Natural killer cell (primary cell): ENCODE measurements at regions not wholly inside any gene's neighbourhood (a gene's known extent, or its start where the extent isn't known, plus 50 kb on each side); places are given as distances from the start of the nearest gene placed in this dataset.

ENCODE experiments used
- ATAC-seq, 3 donors: fragments of 150-1000 bp in 2 of 3; fragments of 200-7000 bp in 1 of 3; cut with Tn5 transposase; 1 replicate in 1 of 3; 2 replicates in 2 of 3; pipeline ENCODE4 v1.10.0; 2021; ENCODE audit warnings: mild to moderate bottlenecking in 2 of 3, moderate library complexity in 2 of 3
- DNase-seq, 2 donors: peaks; one replicate each; pipeline versions ENCODE4 v3.0.0 to v3.0.0-alpha.2; 2013 to 2021; ENCODE audit warnings: mixed read lengths in 1 of 2
- H3K27ac ChIP-seq: one replicate; pipeline ENCODE4 v1.5.1; 2013; ENCODE audit warnings: mild to moderate bottlenecking, low read length
- H3K27me3 ChIP-seq: one replicate; pipeline ENCODE4 v1.6.1; 2013; ENCODE audit warnings: low read length; ENCODE audit not compliant: control insufficient read depth, insufficient read depth
- H3K36me3 ChIP-seq: one replicate; pipeline ENCODE4 v1.6.1; 2013; ENCODE audit warnings: low read length; ENCODE audit not compliant: control insufficient read depth, insufficient read depth
- H3K4me1 ChIP-seq: one replicate; pipeline ENCODE4 v1.6.1; 2013; ENCODE audit warnings: low read length; ENCODE audit not compliant: control insufficient read depth, insufficient read depth
- H3K4me3 ChIP-seq: one replicate; pipeline ENCODE4 v1.5.1; 2013; ENCODE audit warnings: low read length
- H3K9me3 ChIP-seq: one replicate; pipeline ENCODE4 v1.6.1; 2013; ENCODE audit warnings: low read length; ENCODE audit not compliant: control insufficient read depth, insufficient read depth
- H3K27ac Mint-ChIP-seq, 2 donors: one replicate each; pipeline ENCODE4 v1.8.0; 2022; ENCODE audit warnings: mild to moderate bottlenecking in 2 of 2, mixed read lengths in 2 of 2, moderate library complexity in 1 of 2
- H3K27me3 Mint-ChIP-seq, 2 donors: one replicate each; pipeline ENCODE4 v1.8.0; 2022; ENCODE audit warnings: low read depth in 2 of 2, mixed read lengths in 2 of 2
- H3K36me3 Mint-ChIP-seq: one replicate; pipeline ENCODE4 v1.8.0; 2022; ENCODE audit warnings: mixed read lengths
- H3K4me1 Mint-ChIP-seq, 2 donors: one replicate each; pipeline ENCODE4 v1.8.0; 2022; ENCODE audit warnings: mixed read lengths in 2 of 2
- H3K4me3 Mint-ChIP-seq: one replicate; pipeline ENCODE4 v1.8.0; 2022; ENCODE audit warnings: mild to moderate bottlenecking, moderate library complexity, mixed read lengths
- H3K9me3 Mint-ChIP-seq, 2 donors: one replicate each; pipeline ENCODE4 v1.8.0; 2022; ENCODE audit warnings: mixed read lengths in 2 of 2
- WGBS: methylation state at CpG from one replicate; pipeline ENCODE4 v1.1.7; 2013; ENCODE audit warnings: missing lambda C conversion rate; ENCODE audit not compliant: insufficient coverage; 5-methylcytosine and 5-hydroxymethylcytosine counted together
- intact Hi-C: fragments of 100-400 bp; cut with micrococcal nuclease; formaldehyde crosslinking; loops from one replicate; pipeline ENCODE4 v1.14.2; 2022
- TF ChIP-seq, protein P1 (sequence below): fragments of 200-600 bp; IDR thresholded peaks from one replicate; pipeline ENCODE4 v1.8.0; 2022; ENCODE audit warnings: antibody characterized with exemption

DNA sequence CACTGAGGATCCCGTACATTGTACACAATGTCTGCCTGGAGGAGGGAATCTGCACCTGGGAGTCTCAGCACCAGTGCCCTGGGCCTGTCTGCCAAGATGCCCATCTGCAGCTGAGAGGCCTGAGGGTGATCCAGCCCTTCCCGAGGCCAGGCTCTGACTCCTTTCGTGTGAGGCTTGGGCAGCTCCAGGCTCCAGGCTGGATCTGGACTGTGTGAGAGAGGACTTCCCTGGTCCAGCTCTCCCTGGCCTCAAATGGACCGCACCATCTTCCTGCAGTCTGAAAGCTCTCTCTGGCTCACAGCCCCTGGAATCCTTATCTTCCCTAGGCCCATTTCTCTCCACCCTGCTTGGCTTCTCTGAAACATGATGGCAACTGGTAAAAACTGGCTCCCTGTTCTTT, 324.6 kb downstream of the DYSF start:
- 91% methylated on average over 4 of the region's 4 CpGs for WGBS
- intact Hi-C loops: no loop called here

DNA sequence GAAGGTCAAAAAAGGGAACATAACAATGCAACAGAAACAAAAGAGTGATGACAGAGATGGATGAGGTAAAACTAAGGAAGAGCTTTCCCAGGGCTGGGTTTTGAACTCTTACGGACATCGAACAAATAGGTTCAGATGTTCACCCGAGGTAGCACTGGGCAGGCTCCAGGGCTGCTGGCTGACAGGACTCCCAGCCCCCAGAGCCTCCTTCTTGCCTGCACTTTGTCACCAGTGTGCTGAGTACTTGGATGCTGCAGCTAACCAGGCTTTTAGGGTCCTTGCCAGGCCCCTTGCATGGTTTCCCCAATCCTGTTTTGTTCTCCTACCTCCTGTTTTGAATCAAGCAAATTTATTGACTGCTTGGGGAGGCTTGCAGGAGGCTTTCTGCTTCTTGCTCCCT, 322.9 kb downstream of the DYSF start:
- Histone ChIP-seq H3K36me3 (no peaks in the 10 kb centered on the region), H3K4me3 (no peak overlapping the region), H3K4me1 (no peaks in the 10 kb centered on the region), H3K27me3 (no peaks in the 10 kb centered on the region), H3K9me3 (no peaks in the 10 kb centered on the region), H3K27ac (no peak overlapping the region)
- ATAC-seq (no peak), DNase-seq (no peak)
- H3K36me3 Mint-ChIP-seq: no peaks in the 10 kb centered on the region
- intact Hi-C loops: no loop called here
- H3K4me3 Mint-ChIP-seq: no peak overlapping the region
- no peak overlapping the region for H3K27ac Mint-ChIP-seq
- no peaks in the 10 kb centered on the region for H3K4me1 Mint-ChIP-seq
- TF ChIP-seq, protein P1, sequence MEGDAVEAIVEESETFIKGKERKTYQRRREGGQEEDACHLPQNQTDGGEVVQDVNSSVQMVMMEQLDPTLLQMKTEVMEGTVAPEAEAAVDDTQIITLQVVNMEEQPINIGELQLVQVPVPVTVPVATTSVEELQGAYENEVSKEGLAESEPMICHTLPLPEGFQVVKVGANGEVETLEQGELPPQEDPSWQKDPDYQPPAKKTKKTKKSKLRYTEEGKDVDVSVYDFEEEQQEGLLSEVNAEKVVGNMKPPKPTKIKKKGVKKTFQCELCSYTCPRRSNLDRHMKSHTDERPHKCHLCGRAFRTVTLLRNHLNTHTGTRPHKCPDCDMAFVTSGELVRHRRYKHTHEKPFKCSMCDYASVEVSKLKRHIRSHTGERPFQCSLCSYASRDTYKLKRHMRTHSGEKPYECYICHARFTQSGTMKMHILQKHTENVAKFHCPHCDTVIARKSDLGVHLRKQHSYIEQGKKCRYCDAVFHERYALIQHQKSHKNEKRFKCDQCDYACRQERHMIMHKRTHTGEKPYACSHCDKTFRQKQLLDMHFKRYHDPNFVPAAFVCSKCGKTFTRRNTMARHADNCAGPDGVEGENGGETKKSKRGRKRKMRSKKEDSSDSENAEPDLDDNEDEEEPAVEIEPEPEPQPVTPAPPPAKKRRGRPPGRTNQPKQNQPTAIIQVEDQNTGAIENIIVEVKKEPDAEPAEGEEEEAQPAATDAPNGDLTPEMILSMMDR: no peak
- peaks cover 0 to 3% of the 10 kb centered on the region in 2 donors for H3K9me3 Mint-ChIP-seq
- 82% methylated on average over 3 of the region's 3 CpGs for WGBS
- peaks cover 6 to 10% of the 10 kb centered on the region in 2 donors for H3K27me3 Mint-ChIP-seq

More for the DNA sequence above, 324.6 kb downstream of the DYSF start:
- Histone ChIP-seq H3K9me3 (no peaks in the 10 kb centered on the region), H3K4me3 (no peak overlapping the region), H3K4me1 (no peaks in the 10 kb centered on the region), H3K36me3 (no peaks in the 10 kb centered on the region), H3K27ac (no peak overlapping the region), H3K27me3 (no peaks in the 10 kb centered on the region)
- TF ChIP-seq, protein P1: no peak
- Mint-ChIP-seq H3K27ac (no peak overlapping the region), H3K4me3 (no peak overlapping the region), H3K36me3 (no peaks in the 10 kb centered on the region), H3K4me1 (no peaks in the 10 kb centered on the region), H3K9me3 (peaks cover 0 to 3% of the 10 kb centered on the region in 2 donors), H3K27me3 (peaks cover 7 to 10% of the 10 kb centered on the region in 2 donors)
- ATAC-seq: no peak
- no peak for DNase-seq

DNA sequence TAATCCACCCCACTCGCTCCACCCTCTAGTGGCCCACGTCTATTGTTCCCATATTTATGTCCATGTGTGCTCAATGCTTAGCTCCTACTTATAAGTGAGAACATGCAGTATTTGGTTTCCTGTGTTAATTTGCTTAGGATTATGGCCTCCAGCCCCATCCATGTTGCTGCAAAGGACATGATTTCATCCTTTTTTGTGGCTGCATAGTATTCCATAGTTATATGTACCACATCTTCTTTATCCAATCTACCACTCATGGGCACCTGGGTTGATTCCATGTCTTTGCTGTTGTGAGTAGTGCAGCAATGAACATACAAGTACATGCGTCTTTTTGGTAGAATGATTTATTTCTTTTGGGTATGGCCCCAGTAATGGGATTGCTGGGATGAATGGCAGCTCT, 319.9 kb downstream of the DYSF start:
- H3K9me3 Mint-ChIP-seq: peaks cover 0 to 3% of the 10 kb centered on the region in 2 donors
- peaks cover 4 to 10% of the 10 kb centered on the region in 2 donors for H3K27me3 Mint-ChIP-seq
- no peaks in the 10 kb centered on the region for H3K4me1 ChIP-seq
- ATAC-seq (no peak), DNase-seq (no peak)
- H3K27me3 ChIP-seq: no peaks in the 10 kb centered on the region
- no peak overlapping the region for H3K4me3 Mint-ChIP-seq
- 100% methylated on average over 1 of the region's 3 CpGs for WGBS
- intact Hi-C loops: no loop called here
- TF ChIP-seq, protein P1: no peak
- no peak overlapping the region for H3K27ac Mint-ChIP-seq
- H3K36me3 Mint-ChIP-seq: no peaks in the 10 kb centered on the region
- no peaks in the 10 kb centered on the region for H3K9me3 ChIP-seq
- H3K27ac ChIP-seq: no peak overlapping the region
- H3K4me1 Mint-ChIP-seq: no peaks in the 10 kb centered on the region
- H3K36me3 ChIP-seq: no peaks in the 10 kb centered on the region
- no peak overlapping the region for H3K4me3 ChIP-seq

DNA sequence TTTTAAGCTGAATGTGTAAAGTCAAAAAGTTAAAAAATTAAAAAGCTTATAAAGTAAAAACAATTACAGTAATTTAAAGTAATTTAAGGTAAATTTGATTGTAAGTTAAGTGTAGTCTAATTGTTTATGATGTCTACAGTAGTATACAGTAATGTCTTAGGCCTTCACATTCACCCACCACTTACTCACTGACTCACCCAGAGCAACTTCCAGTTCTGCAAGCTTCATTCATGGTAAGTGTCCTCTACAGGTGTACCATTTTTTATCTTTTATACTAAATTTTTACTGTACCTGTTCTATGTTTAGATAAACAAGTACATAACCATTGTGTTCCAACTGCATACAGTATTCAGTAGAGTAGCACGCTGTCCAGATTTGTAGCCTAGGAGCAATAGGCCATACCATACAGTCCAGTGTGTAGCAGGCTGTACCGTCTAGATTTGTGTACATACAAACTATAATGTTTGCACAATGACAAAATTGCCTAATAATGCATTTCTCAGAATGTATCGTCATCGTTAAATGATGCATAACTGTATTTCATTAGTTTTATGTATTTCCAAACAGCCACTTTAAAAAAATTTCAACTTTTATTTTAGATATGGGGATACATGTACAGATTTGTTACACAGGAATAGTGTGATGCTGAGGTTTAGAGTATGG, 319.3 kb downstream of the DYSF start:
- peaks cover 0 to 3% of the 10 kb centered on the region in 2 donors for H3K9me3 Mint-ChIP-seq

More for the DNA sequence above, 319.3 kb downstream of the DYSF start:
- Mint-ChIP-seq H3K27ac (no peak overlapping the region), H3K4me3 (no peak overlapping the region), H3K36me3 (no peaks in the 10 kb centered on the region), H3K27me3 (peaks cover 4 to 10% of the 10 kb centered on the region in 2 donors), H3K4me1 (no peaks in the 10 kb centered on the region)
- Histone ChIP-seq H3K27ac (no peak overlapping the region), H3K4me1 (no peaks in the 10 kb centered on the region), H3K4me3 (no peak overlapping the region), H3K36me3 (no peaks in the 10 kb centered on the region), H3K27me3 (no peaks in the 10 kb centered on the region), H3K9me3 (no peaks in the 10 kb centered on the region)
- DNase-seq (no peak), ATAC-seq (no peak)
- intact Hi-C loops: no loop called here
- TF ChIP-seq, protein P1: no peak
- WGBS: 100% methylated on average over 2 of the region's 4 CpGs
